ENCODE measurements at regions not wholly inside any gene's neighbourhood (a gene's known extent, or its start where the extent isn't known, plus 50 kb on each side); places are given as distances from the start of the nearest gene placed in this dataset.
A peak's percentile ranks its signal among the peaks of the same experiment; 100 is the strongest.

DNA sequence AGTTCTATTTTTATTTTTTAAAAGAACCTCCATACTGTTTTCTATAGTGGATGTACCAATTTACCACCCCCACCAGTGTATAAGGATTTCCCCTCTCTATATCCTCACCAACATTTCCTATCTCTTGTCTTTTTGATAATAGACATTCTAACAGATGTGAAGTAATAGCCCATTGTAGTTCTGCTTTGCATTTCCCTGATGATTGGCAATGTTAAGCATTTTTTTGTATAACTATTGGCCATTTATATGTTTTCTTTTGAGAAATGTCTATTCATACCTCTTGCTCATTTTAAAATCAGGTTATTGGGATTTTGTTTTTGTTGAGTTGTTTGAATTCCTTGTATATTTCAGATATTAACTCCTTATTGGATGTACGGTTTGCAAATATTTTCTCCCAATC, 251.1 kb upstream of the HTR2C start:
- DNase-seq: no peak

DNA sequence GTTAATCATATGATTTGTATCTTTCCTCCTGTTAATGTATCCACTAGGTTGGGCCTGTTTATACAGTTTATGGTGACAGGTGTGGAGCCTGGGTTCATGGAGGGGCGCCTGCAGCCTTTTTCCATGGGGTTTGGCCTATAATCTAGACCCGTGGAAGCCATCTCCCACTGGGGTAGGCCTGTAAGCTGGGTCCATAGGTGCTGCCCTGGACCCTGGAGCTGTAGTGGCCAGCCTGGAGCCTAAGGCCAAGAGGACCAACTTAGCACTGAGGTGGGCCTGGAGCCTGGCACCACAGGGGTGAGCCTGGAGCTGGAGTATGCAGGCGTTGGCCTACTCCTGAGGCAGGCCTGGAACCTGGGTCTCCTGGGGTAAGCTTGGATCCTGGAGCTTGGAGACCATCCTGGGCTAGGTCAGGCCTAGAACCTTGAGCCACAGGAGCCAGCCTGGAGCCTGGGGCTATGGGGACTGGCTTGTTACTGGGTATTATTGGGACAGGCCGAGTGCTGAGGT, 249.4 kb upstream of the HTR2C start:
- no peak for DNase-seq

DNA sequence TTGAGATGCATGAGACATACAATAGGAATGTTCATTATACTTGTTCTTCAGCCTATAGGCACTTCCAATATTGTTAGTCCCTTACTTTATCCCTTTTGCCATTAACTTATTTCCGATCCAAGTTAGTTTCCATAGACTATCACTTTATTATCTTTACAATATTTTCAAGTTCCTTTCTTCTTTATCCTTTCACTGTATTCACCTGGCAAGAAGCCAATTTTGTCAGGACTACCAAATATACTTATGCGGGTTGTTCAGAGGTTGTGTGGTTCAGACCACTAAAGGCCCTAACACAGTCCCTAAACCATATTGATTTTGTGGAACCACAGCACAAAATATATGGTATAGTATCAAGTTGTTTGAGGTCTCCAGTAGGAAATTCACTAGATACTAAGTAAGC, 245.0 kb upstream of the HTR2C start:
- DNase-seq: no peak

DNA sequence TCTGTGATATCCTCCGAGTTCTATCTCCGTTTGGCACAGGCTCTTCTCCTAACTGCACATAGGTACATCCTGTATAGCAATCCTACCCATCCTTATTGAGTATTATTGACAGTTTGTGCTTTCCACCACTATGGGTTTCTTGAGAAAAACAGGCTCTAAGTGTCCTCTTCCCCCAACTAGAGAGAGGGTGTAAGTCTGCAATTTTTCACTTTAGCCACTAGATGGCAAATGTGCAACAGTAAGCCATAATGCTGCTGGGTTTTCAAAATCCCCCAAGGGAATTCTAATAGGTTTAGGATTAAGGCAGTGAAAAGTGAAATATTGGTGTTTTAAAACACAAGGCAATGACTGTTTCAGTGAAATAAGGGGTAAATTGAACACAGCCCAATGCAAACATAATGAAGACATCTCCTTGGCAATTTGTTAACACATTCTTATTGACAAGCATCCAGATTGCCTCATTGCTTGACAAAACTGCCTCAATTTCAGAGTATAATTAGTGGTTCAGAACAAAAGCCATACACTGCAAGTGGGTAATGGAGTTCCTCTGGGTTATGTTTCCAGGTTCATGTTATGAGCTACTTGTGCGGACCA, 239.0 kb upstream of the HTR2C start:
- peak; percentile 7 for DNase-seq

DNA sequence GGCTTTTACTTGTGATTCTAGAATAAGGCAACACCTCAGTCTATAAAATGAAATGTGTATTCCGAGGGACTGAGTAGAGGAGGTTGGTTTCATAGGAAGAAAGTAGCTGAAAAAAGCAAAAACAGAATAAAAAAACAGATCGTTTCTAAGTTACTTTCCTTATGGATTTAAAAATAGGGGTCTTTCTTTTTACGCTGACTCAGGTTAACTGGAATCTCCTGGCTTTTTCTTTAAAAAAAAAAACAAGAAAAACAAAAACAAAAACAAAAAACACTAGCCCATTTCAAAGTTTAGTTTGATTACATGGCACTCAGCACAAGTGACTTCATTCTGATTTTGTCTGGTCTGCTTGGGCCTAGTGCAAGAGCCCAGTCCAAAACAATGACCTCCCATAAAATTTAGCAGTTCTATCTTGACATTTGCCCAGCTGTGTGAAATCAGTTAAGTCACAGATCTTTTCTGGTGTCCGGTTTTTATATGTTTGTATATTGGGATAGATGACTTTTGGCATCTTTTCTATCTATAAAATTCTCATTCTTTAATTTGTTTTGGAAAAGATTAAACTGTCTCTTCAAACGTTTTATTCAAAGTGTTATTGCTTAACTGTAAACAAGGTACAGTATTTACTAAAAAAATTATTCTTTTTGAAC, 222.7 kb upstream of the HTR2C start:
- DNase-seq: no peak

DNA sequence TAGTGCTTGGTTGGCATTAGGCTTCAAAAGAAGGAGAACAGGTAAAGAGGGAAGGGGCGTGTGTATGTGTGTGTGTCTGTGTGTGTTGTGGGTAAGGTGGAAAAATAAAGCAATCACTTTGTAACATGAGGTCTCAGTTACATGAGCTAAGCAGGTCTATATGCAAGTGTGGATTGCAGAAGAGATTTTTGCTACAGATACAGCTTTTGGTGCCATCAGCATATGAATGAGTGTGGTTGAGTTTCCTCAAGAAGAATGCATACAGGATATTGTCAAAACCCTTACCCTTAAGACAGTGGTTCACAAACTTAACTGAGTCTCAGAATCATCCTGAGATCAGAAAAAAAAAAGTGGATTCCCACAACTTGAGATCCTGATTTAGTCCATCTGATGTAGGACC, 220.5 kb upstream of the HTR2C start:
- no peak for DNase-seq

DNA sequence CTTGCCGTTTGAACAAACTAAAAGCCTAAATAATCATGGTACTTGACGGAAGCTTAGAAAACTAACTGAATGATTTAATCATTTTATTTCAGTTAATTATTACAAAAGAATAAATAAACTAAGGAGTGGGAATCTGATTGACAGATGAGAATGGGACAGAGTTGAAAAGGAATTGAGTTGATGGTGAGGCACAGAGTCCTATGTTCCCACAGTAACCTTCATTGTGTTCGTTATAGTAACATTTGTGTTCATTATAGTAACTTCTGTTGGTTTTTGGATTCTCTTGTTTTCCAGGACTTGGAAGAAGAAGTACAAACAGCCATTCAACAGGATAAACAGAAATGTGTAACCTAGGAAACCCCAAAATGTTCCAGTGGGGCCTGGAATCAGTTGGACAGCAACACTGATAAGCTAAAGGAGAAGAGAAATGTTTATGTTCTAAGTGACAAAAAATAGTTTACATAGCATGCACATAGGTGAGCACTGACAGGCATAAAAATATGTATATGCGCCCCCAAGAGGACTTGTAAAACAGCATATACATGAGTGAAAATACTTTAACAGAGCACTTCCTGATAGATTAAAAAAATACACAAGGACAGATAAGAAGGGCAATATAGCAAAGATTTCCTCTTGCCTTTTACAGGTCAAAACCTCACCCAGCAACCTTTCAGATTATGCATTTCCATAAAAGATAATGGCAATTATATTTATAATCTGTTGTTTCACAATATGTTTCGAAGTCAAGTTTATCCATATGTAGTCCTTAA, 218.6 kb upstream of the HTR2C start:
- DNase-seq: no peak

DNA sequence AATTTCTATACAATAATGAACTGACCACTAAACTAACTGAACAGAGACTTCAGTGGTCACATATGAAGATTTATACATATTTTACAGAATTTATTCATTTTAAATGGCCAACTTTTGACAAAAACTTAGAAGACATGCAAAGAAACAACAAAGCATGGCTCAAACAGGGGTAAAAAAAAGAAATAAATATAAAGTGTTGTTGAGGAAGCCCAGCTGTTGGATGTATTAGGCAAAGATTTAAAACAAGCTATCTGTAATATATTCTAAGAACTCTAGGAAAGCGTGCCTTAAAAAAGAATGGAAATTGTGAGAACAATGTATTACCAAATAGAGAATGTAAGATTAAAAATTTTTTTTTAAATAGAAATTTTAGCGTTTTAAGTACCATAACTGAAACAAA, 210.9 kb upstream of the HTR2C start:
- no peak for DNase-seq

DNA sequence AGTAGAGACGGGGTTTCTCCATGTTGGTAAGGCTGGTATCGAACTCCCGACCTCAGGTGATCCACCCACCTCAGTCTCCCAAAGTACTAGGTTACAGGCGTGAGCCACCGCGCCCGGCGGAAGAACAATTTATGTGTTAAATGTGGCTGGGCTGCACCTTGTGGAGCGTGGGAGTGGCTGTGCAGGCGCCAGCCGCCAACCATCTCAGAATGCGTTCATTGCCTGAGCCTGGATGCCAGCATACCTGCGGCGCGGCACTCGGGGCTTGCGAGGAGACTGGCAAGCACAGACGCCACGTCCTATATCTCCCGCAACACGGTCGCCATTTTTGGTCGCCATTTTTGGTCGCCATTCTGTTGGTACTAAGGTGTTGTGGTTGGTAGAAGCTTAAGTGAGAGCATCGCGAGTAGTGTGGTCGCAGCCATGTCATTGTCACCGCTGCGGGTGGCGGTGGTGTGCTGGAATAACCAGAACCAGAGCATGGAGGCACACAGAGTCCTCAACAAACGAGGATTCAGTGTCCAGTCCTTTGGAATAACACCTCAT, 193.6 kb upstream of the HTR2C start:
- DNase-seq: no peak

Data from NCI-H345 (cell line).